Adrenal gland (tissue), 5 donors: ENCODE measurements at regions not wholly inside any gene's neighbourhood (a gene's known extent, or its start where the extent isn't known, plus 50 kb on each side); places are given as distances from the start of the nearest gene placed in this dataset.

Experiments used
- POLR2A ChIP-seq, 2 donors: fragments of 450-650 bp; IDR thresholded peaks; one replicate each; pipeline ENCODE4 v1.6.1; 2017; ENCODE audit warnings: antibody characterized with exemption in 2 of 2, mild to moderate bottlenecking in 2 of 2, moderate library complexity in 1 of 2
- TF ChIP-seq, protein P1 (sequence below), 6 experiments: fragments of 450-650 bp in 4 of 6; fragments of 200-600 bp in 2 of 6; sonication (generic) in 1 of 6; IDR thresholded peaks; 1 replicate in 5 of 6; 2 replicates in 1 of 6; pipeline versions ENCODE4 v1.5.1 to v1.8.0; 2016 to 2021; ENCODE audit warnings: antibody characterized with exemption in 6 of 6, mild to moderate bottlenecking in 2 of 6, moderate library complexity in 1 of 6
- donor health status: DM: no; HTN: no; CAD: no.

DNA sequence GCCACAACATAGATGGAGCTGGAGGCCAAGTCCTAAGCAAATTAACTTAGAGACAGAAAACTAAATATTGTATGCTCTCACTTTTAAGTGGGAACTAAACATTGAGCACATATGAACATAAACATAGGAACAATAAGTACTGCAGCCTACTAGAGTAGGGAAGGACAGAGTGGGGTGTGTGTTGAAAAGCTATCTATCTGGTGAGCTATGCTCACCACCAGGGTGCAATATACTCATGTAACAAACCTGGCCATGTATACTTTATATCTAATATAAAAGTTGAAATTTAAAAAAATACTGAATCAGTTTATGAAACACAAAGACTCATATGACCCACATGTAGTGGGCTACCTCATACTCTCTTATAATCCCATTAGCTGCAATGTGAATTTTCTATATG, 1305.0 kb downstream of the LRFN5 start:
- no peak for TF ChIP-seq POLR2A (IDR thresholded peaks at IDR 0.05)
- TF ChIP-seq, protein P1, sequence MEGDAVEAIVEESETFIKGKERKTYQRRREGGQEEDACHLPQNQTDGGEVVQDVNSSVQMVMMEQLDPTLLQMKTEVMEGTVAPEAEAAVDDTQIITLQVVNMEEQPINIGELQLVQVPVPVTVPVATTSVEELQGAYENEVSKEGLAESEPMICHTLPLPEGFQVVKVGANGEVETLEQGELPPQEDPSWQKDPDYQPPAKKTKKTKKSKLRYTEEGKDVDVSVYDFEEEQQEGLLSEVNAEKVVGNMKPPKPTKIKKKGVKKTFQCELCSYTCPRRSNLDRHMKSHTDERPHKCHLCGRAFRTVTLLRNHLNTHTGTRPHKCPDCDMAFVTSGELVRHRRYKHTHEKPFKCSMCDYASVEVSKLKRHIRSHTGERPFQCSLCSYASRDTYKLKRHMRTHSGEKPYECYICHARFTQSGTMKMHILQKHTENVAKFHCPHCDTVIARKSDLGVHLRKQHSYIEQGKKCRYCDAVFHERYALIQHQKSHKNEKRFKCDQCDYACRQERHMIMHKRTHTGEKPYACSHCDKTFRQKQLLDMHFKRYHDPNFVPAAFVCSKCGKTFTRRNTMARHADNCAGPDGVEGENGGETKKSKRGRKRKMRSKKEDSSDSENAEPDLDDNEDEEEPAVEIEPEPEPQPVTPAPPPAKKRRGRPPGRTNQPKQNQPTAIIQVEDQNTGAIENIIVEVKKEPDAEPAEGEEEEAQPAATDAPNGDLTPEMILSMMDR (IDR thresholded peaks at IDR 0.05): no peak
